GM23338 (cell line): ENCODE measurements at regions not wholly inside any gene's neighbourhood (a gene's known extent, or its start where the extent isn't known, plus 50 kb on each side); places are given as distances from the start of the nearest gene placed in this dataset.

Source experiments
- ATAC-seq: fragments of 200-7000 bp; cut with Tn5 transposase; 3 replicates; pipeline ENCODE4 v1.9.1; 2020
- DNase-seq: peaks from one replicate; pipeline ENCODE4 v3.0.0-alpha.2; 2015; ENCODE audit warnings: low spot score
- H2AFZ ChIP-seq: fragments of 200-600 bp; sonication (generic); 2 replicates; pipeline ENCODE4 v1.8.0; 2016; ENCODE audit warnings: antibody characterized with exemption, mild to moderate bottlenecking, moderate library complexity
- H3F3A ChIP-seq: fragments of 200-600 bp; sonication (generic); replicated peaks from 2 replicates; pipeline ENCODE4 v1.8.0; 2017; ENCODE audit warnings: antibody characterized with exemption, mixed run types, low read depth
- H3K27ac ChIP-seq: fragments of 200-600 bp; sonication (generic); 2 replicates; pipeline ENCODE4 v1.6.1; 2016; ENCODE audit warnings: low read depth
- H3K27me3 ChIP-seq: fragments of 200-600 bp; sonication (generic); 2 replicates; pipeline ENCODE4 v1.8.0; 2016; ENCODE audit warnings: mild to moderate bottlenecking, mixed run types, moderate library complexity; ENCODE audit not compliant: insufficient read depth
- H3K36me3 ChIP-seq: fragments of 200-600 bp; sonication (generic); 2 replicates; pipeline ENCODE4 v1.8.0; 2016; ENCODE audit warnings: mild to moderate bottlenecking; ENCODE audit not compliant: insufficient read depth
- H3K4me1 ChIP-seq: fragments of 200-600 bp; sonication (generic); 2 replicates; pipeline ENCODE4 v1.8.0; 2016; ENCODE audit warnings: mild to moderate bottlenecking, moderate library complexity; ENCODE audit not compliant: insufficient read depth
- H3K4me2 ChIP-seq: fragments of 200-600 bp; sonication (generic); 2 replicates; pipeline ENCODE4 v1.7.1; 2017; ENCODE audit warnings: mixed run types
- H3K4me3 ChIP-seq: fragments of 200-600 bp; sonication (generic); 2 replicates; pipeline ENCODE4 v1.6.1; 2016; ENCODE audit warnings: mixed run types
- H3K79me2 ChIP-seq: fragments of 200-600 bp; sonication (generic); replicated peaks from 2 replicates; pipeline ENCODE4 v1.8.0; 2017; ENCODE audit warnings: mild to moderate bottlenecking; ENCODE audit not compliant: insufficient read depth
- H3K9me2 ChIP-seq: fragments of 200-600 bp; sonication (generic); 2 replicates; pipeline ENCODE4 v1.8.0; 2017; ENCODE audit not compliant: insufficient read depth
- H4K20me1 ChIP-seq: fragments of 200-600 bp; sonication (generic); replicated peaks from 2 replicates; pipeline ENCODE4 v1.8.0; 2017; ENCODE audit warnings: mild to moderate bottlenecking; ENCODE audit not compliant: insufficient read depth
- H3K27ac Mint-ChIP-seq: 2 replicates; pipeline ENCODE4 v1.8.0; 2020; ENCODE audit warnings: inconsistent platforms, mild to moderate bottlenecking, moderate library complexity, mixed read lengths
- H3K27me3 Mint-ChIP-seq: 3 replicates; pipeline ENCODE4 v1.8.0; 2022; ENCODE audit warnings: low read depth, mild to moderate bottlenecking, moderate library complexity, mixed read lengths, inconsistent platforms; ENCODE audit not compliant: insufficient read depth, poor library complexity
- H3K36me3 Mint-ChIP-seq: 3 replicates; pipeline ENCODE4 v1.8.0; 2021; ENCODE audit warnings: low read depth, mild to moderate bottlenecking, inconsistent platforms, moderate library complexity, mixed read lengths
- H3K4me1 Mint-ChIP-seq: 3 replicates; pipeline ENCODE4 v1.8.0; 2020; ENCODE audit warnings: mild to moderate bottlenecking, inconsistent platforms, mixed read lengths
- H3K4me3 Mint-ChIP-seq: 3 replicates; pipeline ENCODE4 v1.8.0; 2021; ENCODE audit warnings: moderate library complexity, mild to moderate bottlenecking, inconsistent platforms, mixed read lengths
- H3K9me3 Mint-ChIP-seq: 3 replicates; pipeline ENCODE4 v1.8.0; 2020; ENCODE audit warnings: moderate library complexity, mild to moderate bottlenecking, inconsistent platforms, mixed read lengths
- CREB1 ChIP-seq: fragments of 250-450 bp; sonication (Bioruptor Pico); IDR thresholded peaks from 2 replicates; pipeline ENCODE4 v1.5.0; 2020; ENCODE audit warnings: low read depth, mild to moderate bottlenecking, moderate library complexity
- EZH2 ChIP-seq: fragments of 200-600 bp; sonication (generic); IDR thresholded peaks from one replicate; pipeline ENCODE4 v1.8.0; 2017; ENCODE audit warnings: antibody characterized with exemption, mild to moderate bottlenecking, low read depth; ENCODE audit not compliant: unreplicated experiment
- EZH2phosphoT487 ChIP-seq: fragments of 200-600 bp; sonication (generic); IDR thresholded peaks from one replicate; pipeline ENCODE4 v1.8.1; 2018; ENCODE audit warnings: antibody characterized with exemption; ENCODE audit not compliant: unreplicated experiment
- JUNB ChIP-seq: IDR thresholded peaks from one replicate; pipeline ENCODE4 v1.6.1; 2016; ENCODE audit warnings: antibody characterized with exemption; ENCODE audit not compliant: unreplicated experiment
- NANOG ChIP-seq: IDR thresholded peaks from 2 replicates; pipeline ENCODE4 v1.6.1; 2016; ENCODE audit warnings: antibody characterized with exemption, borderline replicate concordance
- POLR2AphosphoS5 ChIP-seq: IDR thresholded peaks from 2 replicates; pipeline ENCODE4 v1.6.1; 2016; ENCODE audit warnings: antibody characterized with exemption, low read depth
- STAT1 ChIP-seq: IDR thresholded peaks from one replicate; pipeline ENCODE4 v1.6.1; 2016; ENCODE audit warnings: antibody characterized with exemption; ENCODE audit not compliant: unreplicated experiment
- ZNF331 ChIP-seq: fragments of 250-450 bp; sonication (Bioruptor Pico); IDR thresholded peaks from 2 replicates; pipeline ENCODE4 v1.5.0; 2020; ENCODE audit warnings: low read depth, mild to moderate bottlenecking, moderate library complexity
- TF ChIP-seq, protein P1 (sequence below): fragments of 250-450 bp; sonication (Bioruptor Pico); IDR thresholded peaks from 2 replicates; pipeline ENCODE4 v1.5.0; 2020; ENCODE audit warnings: mild to moderate bottlenecking, moderate library complexity
- TF ChIP-seq, protein P2 (sequence below): IDR thresholded peaks from 2 replicates; pipeline ENCODE4 v1.6.1; 2016; ENCODE audit warnings: antibody characterized with exemption

DNA sequence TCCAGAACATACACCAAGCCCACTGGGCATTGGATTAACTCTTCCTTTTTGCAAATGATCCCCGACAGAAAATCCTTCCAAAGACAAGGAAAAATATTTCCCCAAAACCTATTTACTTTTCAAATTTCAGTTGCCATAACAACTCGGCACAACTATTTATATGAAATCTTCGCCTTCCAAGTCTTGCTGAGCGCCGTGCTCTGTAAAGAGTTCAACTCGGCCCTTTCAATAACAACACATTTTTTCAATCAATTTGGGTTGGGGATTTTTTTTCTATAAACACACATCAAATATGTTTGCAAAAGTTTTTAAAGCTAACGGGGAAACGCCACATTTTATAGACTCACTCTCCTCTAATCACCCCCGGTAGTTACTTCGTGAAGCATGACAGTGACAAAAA lies 333.8 kb downstream of the MN1 start (continued):
- TF ChIP-seq, protein P1, sequence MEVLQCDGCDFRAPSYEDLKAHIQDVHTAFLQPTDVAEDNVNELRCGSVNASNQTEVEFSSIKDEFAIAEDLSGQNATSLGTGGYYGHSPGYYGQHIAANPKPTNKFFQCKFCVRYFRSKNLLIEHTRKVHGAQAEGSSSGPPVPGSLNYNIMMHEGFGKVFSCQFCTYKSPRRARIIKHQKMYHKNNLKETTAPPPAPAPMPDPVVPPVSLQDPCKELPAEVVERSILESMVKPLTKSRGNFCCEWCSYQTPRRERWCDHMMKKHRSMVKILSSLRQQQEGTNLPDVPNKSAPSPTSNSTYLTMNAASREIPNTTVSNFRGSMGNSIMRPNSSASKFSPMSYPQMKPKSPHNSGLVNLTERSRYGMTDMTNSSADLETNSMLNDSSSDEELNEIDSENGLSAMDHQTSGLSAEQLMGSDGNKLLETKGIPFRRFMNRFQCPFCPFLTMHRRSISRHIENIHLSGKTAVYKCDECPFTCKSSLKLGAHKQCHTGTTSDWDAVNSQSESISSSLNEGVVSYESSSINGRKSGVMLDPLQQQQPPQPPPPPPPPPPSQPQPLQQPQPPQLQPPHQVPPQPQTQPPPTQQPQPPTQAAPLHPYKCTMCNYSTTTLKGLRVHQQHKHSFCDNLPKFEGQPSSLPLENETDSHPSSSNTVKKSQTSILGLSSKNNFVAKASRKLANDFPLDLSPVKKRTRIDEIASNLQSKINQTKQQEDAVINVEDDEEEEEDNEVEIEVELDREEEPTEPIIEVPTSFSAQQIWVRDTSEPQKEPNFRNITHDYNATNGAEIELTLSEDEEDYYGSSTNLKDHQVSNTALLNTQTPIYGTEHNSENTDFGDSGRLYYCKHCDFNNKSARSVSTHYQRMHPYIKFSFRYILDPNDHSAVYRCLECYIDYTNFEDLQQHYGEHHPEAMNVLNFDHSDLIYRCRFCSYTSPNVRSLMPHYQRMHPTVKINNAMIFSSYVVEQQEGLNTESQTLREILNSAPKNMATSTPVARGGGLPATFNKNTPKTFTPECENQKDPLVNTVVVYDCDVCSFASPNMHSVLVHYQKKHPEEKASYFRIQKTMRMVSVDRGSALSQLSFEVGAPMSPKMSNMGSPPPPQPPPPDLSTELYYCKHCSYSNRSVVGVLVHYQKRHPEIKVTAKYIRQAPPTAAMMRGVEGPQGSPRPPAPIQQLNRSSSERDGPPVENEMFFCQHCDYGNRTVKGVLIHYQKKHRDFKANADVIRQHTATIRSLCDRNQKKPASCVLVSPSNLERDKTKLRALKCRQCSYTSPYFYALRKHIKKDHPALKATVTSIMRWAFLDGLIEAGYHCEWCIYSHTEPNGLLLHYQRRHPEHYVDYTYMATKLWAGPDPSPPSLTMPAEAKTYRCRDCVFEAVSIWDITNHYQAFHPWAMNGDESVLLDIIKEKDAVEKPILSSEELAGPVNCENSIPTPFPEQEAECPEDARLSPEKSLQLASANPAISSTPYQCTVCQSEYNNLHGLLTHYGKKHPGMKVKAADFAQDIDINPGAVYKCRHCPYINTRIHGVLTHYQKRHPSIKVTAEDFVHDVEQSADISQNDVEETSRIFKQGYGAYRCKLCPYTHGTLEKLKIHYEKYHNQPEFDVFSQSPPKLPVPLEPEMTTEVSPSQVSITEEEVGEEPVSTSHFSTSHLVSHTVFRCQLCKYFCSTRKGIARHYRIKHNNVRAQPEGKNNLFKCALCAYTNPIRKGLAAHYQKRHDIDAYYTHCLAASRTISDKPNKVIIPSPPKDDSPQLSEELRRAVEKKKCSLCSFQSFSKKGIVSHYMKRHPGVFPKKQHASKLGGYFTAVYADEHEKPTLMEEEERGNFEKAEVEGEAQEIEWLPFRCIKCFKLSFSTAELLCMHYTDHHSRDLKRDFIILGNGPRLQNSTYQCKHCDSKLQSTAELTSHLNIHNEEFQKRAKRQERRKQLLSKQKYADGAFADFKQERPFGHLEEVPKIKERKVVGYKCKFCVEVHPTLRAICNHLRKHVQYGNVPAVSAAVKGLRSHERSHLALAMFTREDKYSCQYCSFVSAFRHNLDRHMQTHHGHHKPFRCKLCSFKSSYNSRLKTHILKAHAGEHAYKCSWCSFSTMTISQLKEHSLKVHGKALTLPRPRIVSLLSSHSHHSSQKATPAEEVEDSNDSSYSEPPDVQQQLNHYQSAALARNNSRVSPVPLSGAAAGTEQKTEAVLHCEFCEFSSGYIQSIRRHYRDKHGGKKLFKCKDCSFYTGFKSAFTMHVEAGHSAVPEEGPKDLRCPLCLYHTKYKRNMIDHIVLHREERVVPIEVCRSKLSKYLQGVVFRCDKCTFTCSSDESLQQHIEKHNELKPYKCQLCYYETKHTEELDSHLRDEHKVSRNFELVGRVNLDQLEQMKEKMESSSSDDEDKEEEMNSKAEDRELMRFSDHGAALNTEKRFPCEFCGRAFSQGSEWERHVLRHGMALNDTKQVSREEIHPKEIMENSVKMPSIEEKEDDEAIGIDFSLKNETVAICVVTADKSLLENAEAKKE (CRISPR knock-in tag), result no peak
- TF ChIP-seq NANOG (no peak), EZH2phosphoT487 (no peak), ZNF331 (CRISPR knock-in tag) (no peak), JUNB (no peak)
- TF ChIP-seq, protein P2, sequence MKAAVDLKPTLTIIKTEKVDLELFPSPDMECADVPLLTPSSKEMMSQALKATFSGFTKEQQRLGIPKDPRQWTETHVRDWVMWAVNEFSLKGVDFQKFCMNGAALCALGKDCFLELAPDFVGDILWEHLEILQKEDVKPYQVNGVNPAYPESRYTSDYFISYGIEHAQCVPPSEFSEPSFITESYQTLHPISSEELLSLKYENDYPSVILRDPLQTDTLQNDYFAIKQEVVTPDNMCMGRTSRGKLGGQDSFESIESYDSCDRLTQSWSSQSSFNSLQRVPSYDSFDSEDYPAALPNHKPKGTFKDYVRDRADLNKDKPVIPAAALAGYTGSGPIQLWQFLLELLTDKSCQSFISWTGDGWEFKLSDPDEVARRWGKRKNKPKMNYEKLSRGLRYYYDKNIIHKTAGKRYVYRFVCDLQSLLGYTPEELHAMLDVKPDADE, result no peak

DNA sequence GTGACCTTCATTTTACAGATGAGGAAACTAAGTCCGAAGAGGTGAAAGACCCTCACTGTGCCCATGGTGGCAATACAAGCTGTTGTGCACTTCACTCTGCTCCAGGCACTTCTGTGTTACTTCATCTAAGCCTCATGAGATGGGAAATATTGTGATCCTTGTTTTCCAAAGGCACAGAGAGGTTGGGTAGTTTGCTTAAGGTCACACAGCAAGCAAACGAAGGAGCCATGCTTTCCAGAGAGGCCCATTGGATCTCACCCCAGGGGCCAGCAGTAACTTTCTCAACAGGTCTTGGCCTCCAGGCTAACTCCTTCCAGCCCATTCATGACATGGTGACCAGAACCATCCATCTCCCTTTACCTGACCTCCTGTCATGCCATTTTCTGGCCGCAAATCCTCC lies 332.8 kb downstream of the MN1 start:
- no peaks in the 10 kb centered on the region for H3K36me3 ChIP-seq
- ATAC-seq, result no peak
- H3K4me3 ChIP-seq, result no peak overlapping the region
- no peak overlapping the region for H3K27ac ChIP-seq
- no peaks in the 10 kb centered on the region for H3K27me3 ChIP-seq
- H3K4me1 ChIP-seq, result no peaks in the 10 kb centered on the region
- H3K27ac Mint-ChIP-seq, result no peak overlapping the region
- DNase-seq, result no peak
- no peak overlapping the region for H2AFZ ChIP-seq
- no peaks in the 10 kb centered on the region for H3F3A ChIP-seq
- H3K4me2 ChIP-seq, result no peak overlapping the region
- H4K20me1 ChIP-seq, result no peaks in the 10 kb centered on the region
- H3K27me3 Mint-ChIP-seq, result no peaks in the 10 kb centered on the region
- H3K9me3 Mint-ChIP-seq, result no peaks in the 10 kb centered on the region; the same call in 2 of the 3 replicates
- H3K36me3 Mint-ChIP-seq, result no peaks in the 10 kb centered on the region
- H3K9me2 ChIP-seq, result peaks cover 14% of the 10 kb centered on the region; the same call in 1 of the 2 replicates
- H3K79me2 ChIP-seq, result no peaks in the 10 kb centered on the region
- no peaks in the 10 kb centered on the region; the same call in 2 of the 3 replicates for H3K4me1 Mint-ChIP-seq
- H3K4me3 Mint-ChIP-seq, result no peak overlapping the region
- TF ChIP-seq POLR2AphosphoS5 (no peak), ZNF331 (CRISPR knock-in tag) (no peak), EZH2 (no peak), EZH2phosphoT487 (no peak), NANOG (no peak), CREB1 (CRISPR knock-in tag) (no peak), STAT1 (no peak)
- TF ChIP-seq, protein P1 (CRISPR knock-in tag), result no peak
